NOMO-1 treated with dmso at 0.1 percent for 144 hours (cell line): ENCODE measurements at regions not wholly inside any gene's neighbourhood (a gene's known extent, or its start where the extent isn't known, plus 50 kb on each side); places are given as distances from the start of the nearest gene placed in this dataset.

ENCODE experiments used
- DNase-seq: peaks from one replicate; lab custom pipeline; 2025; ENCODE audit not compliant: unreplicated experiment; lab: John Stamatoyannopoulos, UW

GRCh38 chr4:123737156-123737555, 340.6 kb downstream of the SPRY1 start:
- DNase-seq: no peak

GRCh38 chr4:123739806-123740205, 343.2 kb downstream of the SPRY1 start:
- DNase-seq: no peak

GRCh38 chr4:123740236-123740635, 343.6 kb downstream of the SPRY1 start:
- DNase-seq: no peak

- no peak for DNase-seq
Observed at GRCh38 chr4:123741906-123742305, 345.3 kb downstream of the SPRY1 start.

- no peak for DNase-seq
Observed at GRCh38 chr4:123743848-123744247, 347.3 kb downstream of the SPRY1 start.

GRCh38 chr4:123744664-123745290, 348.2 kb downstream of the SPRY1 start:
- peak; percentile 13 for DNase-seq

- DNase-seq: no peak
Observed at GRCh38 chr4:123747016-123747415, 350.4 kb downstream of the SPRY1 start.

GRCh38 chr4:123748806-123749205, 352.2 kb downstream of the SPRY1 start:
- no peak for DNase-seq

- DNase-seq: no peak
Observed at GRCh38 chr4:123749383-123749782, 352.8 kb downstream of the SPRY1 start.

GRCh38 chr4:123750044-123750443, 353.4 kb downstream of the SPRY1 start:
- no peak for DNase-seq

GRCh38 chr4:123755655-123756054, 359.1 kb downstream of the SPRY1 start:
- DNase-seq: no peak

- DNase-seq: no peak
Observed at GRCh38 chr4:123767806-123768205, 371.2 kb downstream of the SPRY1 start.

GRCh38 chr4:123770884-123771283, 374.3 kb downstream of the SPRY1 start:
- DNase-seq: no peak

GRCh38 chr4:123776267-123776666, 379.7 kb downstream of the SPRY1 start:
- DNase-seq: peak; percentile 5

GRCh38 chr4:123777373-123777772, 380.8 kb downstream of the SPRY1 start:
- no peak for DNase-seq

- DNase-seq: no peak
Observed at GRCh38 chr4:123783151-123783790, 386.7 kb downstream of the SPRY1 start.

- DNase-seq: no peak
Observed at GRCh38 chr4:123783921-123784320, 387.3 kb downstream of the SPRY1 start.

GRCh38 chr4:123784626-123785025, 388.0 kb downstream of the SPRY1 start:
- DNase-seq: no peak

- no peak for DNase-seq
Observed at GRCh38 chr4:123785538-123785937, 388.9 kb downstream of the SPRY1 start.

- DNase-seq: no peak
Observed at GRCh38 chr4:123786163-123786915, 389.7 kb downstream of the SPRY1 start.

GRCh38 chr4:123786920-123787319, 390.3 kb downstream of the SPRY1 start:
- DNase-seq: no peak

- no peak for DNase-seq
Observed at GRCh38 chr4:123787512-123788080, 391.0 kb downstream of the SPRY1 start.
